GM18868 (cell line): ENCODE measurements at regions not wholly inside any gene's neighbourhood (a gene's known extent, or its start where the extent isn't known, plus 50 kb on each side); places are given as distances from the start of the nearest gene placed in this dataset.
"Not testable (repeated sequence)": the region's sequence is repeated elsewhere in the genome, so short reads cannot be mapped to it uniquely, and the experiment has no call there.

ENCODE experiments used
- ATAC-seq: cut with Tn5 transposase; IDR thresholded peaks from one replicate; pipeline ENCODE4 v1.9.1; 2021; ENCODE audit warnings: mild to moderate bottlenecking, moderate library complexity; ENCODE audit not compliant: unreplicated experiment

- ATAC-seq = no peak
Observed at GRCh38 chr4:77220828-77221613, 64.0 kb downstream of the CCNG2 start.

- no peak for ATAC-seq
Observed at GRCh38 chr4:77225022-77225421, 68.0 kb downstream of the CCNG2 start.

GRCh38 chr4:77226939-77227705, 70.1 kb downstream of the CCNG2 start:
- ATAC-seq = no peak

GRCh38 chr4:77229433-77229832, 72.4 kb downstream of the CCNG2 start:
- ATAC-seq = no peak

GRCh38 chr4:77232653-77233052, 75.6 kb downstream of the CCNG2 start:
- ATAC-seq = no peak

- peak; percentile 76 for ATAC-seq
Observed at GRCh38 chr4:77235289-77235854, 78.4 kb downstream of the CCNG2 start.

- ATAC-seq = no peak
Observed at GRCh38 chr4:77236806-77237205, 79.8 kb downstream of the CCNG2 start.

- ATAC-seq = peak; percentile 89
Observed at GRCh38 chr4:77240469-77241066, 83.6 kb downstream of the CCNG2 start.

- ATAC-seq = no peak
Observed at GRCh38 chr4:77248805-77249204, 91.8 kb downstream of the CCNG2 start.

GRCh38 chr4:77251751-77252150, 94.7 kb downstream of the CCNG2 start:
- no peak for ATAC-seq

- no peak for ATAC-seq
Observed at GRCh38 chr4:77263247-77263646, 106.2 kb downstream of the CCNG2 start.

GRCh38 chr4:77263976-77264375, 107.0 kb downstream of the CCNG2 start:
- ATAC-seq = not testable (repeated sequence)

GRCh38 chr4:77264826-77265225, 107.8 kb downstream of the CCNG2 start:
- ATAC-seq = no peak

GRCh38 chr4:77268108-77268507, 111.1 kb downstream of the CCNG2 start:
- ATAC-seq = no peak

GRCh38 chr4:77269505-77269904, 112.5 kb downstream of the CCNG2 start:
- no peak for ATAC-seq

GRCh38 chr4:77273412-77273811, 116.4 kb downstream of the CCNG2 start:
- no peak for ATAC-seq

GRCh38 chr4:77279114-77279513, 122.1 kb downstream of the CCNG2 start:
- ATAC-seq = not testable (repeated sequence)

GRCh38 chr4:77282305-77282704, 125.3 kb downstream of the CCNG2 start:
- no peak for ATAC-seq

- no peak for ATAC-seq
Observed at GRCh38 chr4:77284036-77284435, 127.0 kb downstream of the CCNG2 start.

GRCh38 chr4:77286906-77287305, 129.9 kb downstream of the CCNG2 start:
- ATAC-seq = no peak

GRCh38 chr4:77293426-77293825, 136.4 kb downstream of the CCNG2 start:
- ATAC-seq = no peak
